ENCODE measurements at regions not wholly inside any gene's neighbourhood (a gene's known extent, or its start where the extent isn't known, plus 50 kb on each side); places are given as distances from the start of the nearest gene placed in this dataset.

- H2AFZ ChIP-seq (ENCODE audit: low read length) = no peak overlapping the region
- no peaks in the 10 kb centered on the region for H3K79me2 ChIP-seq (ENCODE audit: insufficient read depth, low read length)
Observed at GRCh38 chr14:61614693-61615092, 80.6 kb upstream of the HIF1A start.

GRCh38 chr14:61615743-61616523, 79.4 kb upstream of the HIF1A start:
- Histone ChIP-seq H3K9me2 (ENCODE audit: low read depth, low read length) (no peaks in the 10 kb centered on the region), H3K4me1 (ENCODE audit: insufficient read depth, low read length, severe bottlenecking) (no peaks in the 10 kb centered on the region), H3K79me2 (ENCODE audit: insufficient read depth, low read length) (no peaks in the 10 kb centered on the region), H3K36me3 (ENCODE audit: insufficient read depth, low read length) (no peaks in the 10 kb centered on the region), H2AFZ (ENCODE audit: low read length) (no peak overlapping the region), H3K4me2 (ENCODE audit: low read length) (no peak overlapping the region), H3F3A (ENCODE audit: insufficient read depth, low read length) (no peaks in the 10 kb centered on the region), H3K9ac (ENCODE audit: low read length) (no peak overlapping the region), H3K4me3 (ENCODE audit: low read depth, low read length, poor library complexity, severe bottlenecking) (no peak overlapping the region), H4K20me1 (ENCODE audit: insufficient read depth, low read length) (no peaks in the 10 kb centered on the region), H3K9me3 (ENCODE audit: low read length) (no peaks in the 10 kb centered on the region), H3K27me3 (ENCODE audit: insufficient read depth, low read length) (no peaks in the 10 kb centered on the region), H3K27ac (ENCODE audit: low read depth, low read length, poor library complexity, severe bottlenecking) (no peak overlapping the region)
- no peak for TF ChIP-seq CTCF (IDR thresholded peaks at IDR 0.05; ENCODE audit: low read length)
- TF ChIP-seq EZH2 (IDR thresholded peaks at IDR 0.05; ENCODE audit: borderline replicate concordance, low read length) = no peak

More at GRCh38 chr14:61614693-61615092, 80.6 kb upstream of the HIF1A start:
- Histone ChIP-seq H3K9me2 (ENCODE audit: low read depth, low read length) (no peaks in the 10 kb centered on the region), H3K36me3 (ENCODE audit: insufficient read depth, low read length) (no peaks in the 10 kb centered on the region), H3K27me3 (ENCODE audit: insufficient read depth, low read length) (no peaks in the 10 kb centered on the region), H3K4me3 (ENCODE audit: low read depth, low read length, poor library complexity, severe bottlenecking) (no peak overlapping the region), H3F3A (ENCODE audit: insufficient read depth, low read length) (no peaks in the 10 kb centered on the region), H3K9ac (ENCODE audit: low read length) (no peak overlapping the region), H3K9me3 (ENCODE audit: low read length) (no peaks in the 10 kb centered on the region), H3K4me1 (ENCODE audit: insufficient read depth, low read length, severe bottlenecking) (no peaks in the 10 kb centered on the region), H3K4me2 (ENCODE audit: low read length) (no peak overlapping the region), H4K20me1 (ENCODE audit: insufficient read depth, low read length) (no peaks in the 10 kb centered on the region), H3K27ac (ENCODE audit: low read depth, low read length, poor library complexity, severe bottlenecking) (no peak overlapping the region)
- no peak for TF ChIP-seq CTCF (IDR thresholded peaks at IDR 0.05; ENCODE audit: low read length)
- TF ChIP-seq EZH2 (IDR thresholded peaks at IDR 0.05; ENCODE audit: borderline replicate concordance, low read length) = no peak

- H3K4me3 ChIP-seq (ENCODE audit: low read depth, low read length, poor library complexity, severe bottlenecking) = no peak overlapping the region
- no peaks in the 10 kb centered on the region for H3K4me1 ChIP-seq (ENCODE audit: insufficient read depth, low read length, severe bottlenecking)
- no peaks in the 10 kb centered on the region for H3K27me3 ChIP-seq (ENCODE audit: insufficient read depth, low read length)
- no peaks in the 10 kb centered on the region for H3K9me3 ChIP-seq (ENCODE audit: low read length)
- no peaks in the 10 kb centered on the region for H3K9me2 ChIP-seq (ENCODE audit: low read depth, low read length)
- TF ChIP-seq EZH2 (IDR thresholded peaks at IDR 0.05; ENCODE audit: borderline replicate concordance, low read length) = no peak
- TF ChIP-seq CTCF (IDR thresholded peaks at IDR 0.05; ENCODE audit: low read length) = no peak
- H3K79me2 ChIP-seq (ENCODE audit: insufficient read depth, low read length) = no peaks in the 10 kb centered on the region
- no peaks in the 10 kb centered on the region for H3K36me3 ChIP-seq (ENCODE audit: insufficient read depth, low read length)
- H3F3A ChIP-seq (ENCODE audit: insufficient read depth, low read length) = no peaks in the 10 kb centered on the region
- no peaks in the 10 kb centered on the region for H4K20me1 ChIP-seq (ENCODE audit: insufficient read depth, low read length)
- no peak overlapping the region for H3K4me2 ChIP-seq (ENCODE audit: low read length)
- no peak overlapping the region for H3K9ac ChIP-seq (ENCODE audit: low read length)
- H3K27ac ChIP-seq (ENCODE audit: low read depth, low read length, poor library complexity, severe bottlenecking) = no peak overlapping the region
- no peak overlapping the region for H2AFZ ChIP-seq (ENCODE audit: low read length)
Observed at GRCh38 chr14:61616524-61617185, 78.7 kb upstream of the HIF1A start.

Measured in OCI-LY1 (cell line).